ENCODE measurements at regions not wholly inside any gene's neighbourhood (a gene's known extent, or its start where the extent isn't known, plus 50 kb on each side); places are given as distances from the start of the nearest gene placed in this dataset.

- Histone ChIP-seq H4K20me1 (replicated peaks; ENCODE audit: control insufficient read depth, insufficient read depth, low read length) (no peaks in the 10 kb centered on the region), H3K27ac (ENCODE audit: extremely low read depth, low read depth, low read length) (no peak overlapping the region), H3K4me3 (no peak overlapping the region), H3K79me2 (ENCODE audit: control insufficient read depth, insufficient read depth, low read length) (no peaks in the 10 kb centered on the region), H3K9me1 (ENCODE audit: control insufficient read depth, insufficient read depth, low read length) (no peaks in the 10 kb centered on the region), H3K4me2 (ENCODE audit: insufficient read depth, low read length) (no peak overlapping the region), H3K9ac (ENCODE audit: insufficient read depth in 1 of 2, low read depth in 2 of 2, low read length in 2 of 2) (no peak overlapping the region), H3K36me3 (ENCODE audit: control insufficient read depth, insufficient read depth, low read length) (no peaks in the 10 kb centered on the region), H3K4me1 (replicated peaks in 1 of 2; ENCODE audit: control insufficient read depth in 2 of 2, insufficient read depth in 2 of 2, low read length in 2 of 2) (no peaks in the 10 kb centered on the region), H3K27me3 (ENCODE audit: control insufficient read depth in 2 of 2, insufficient read depth in 2 of 2, low read length in 2 of 2) (no peaks in the 10 kb centered on the region; a peak in 1 of 5 replicates), H3K9me3 (replicated peaks; ENCODE audit: control insufficient read depth, insufficient read depth, low read depth, low read length) (no peaks in the 10 kb centered on the region), H2AFZ (ENCODE audit: low read depth, low read length) (no peak overlapping the region)
- intact Hi-C loops (cut with micrococcal nuclease) (no loop called here), in situ Hi-C loops (cut with MboI) (no loop called here)
- 6% methylated on average over 3 of the region's 3 CpGs for WGBS (ENCODE audit: insufficient coverage, low coverage, missing lambda C conversion rate)
- no peak for ATAC-seq
- no TSS peak for BruUV-seq (replicated peaks)
- ChIA-PET CTCF (ENCODE audit: low intra/inter-chr PET ratio) (no interaction called here), POLR2A (interaction anchor here (0.6 kb wide), 1 partner anchor 507 kb away, joined by 4 read pairs; no protein-coding TSS in a partner anchor)
- no peak for TF ChIP-seq ZFX (CRISPR knock-in tag; IDR thresholded peaks at IDR 0.05)
- TF ChIP-seq NCOA6 (IDR thresholded peaks at IDR 0.05) = no peak
- TF ChIP-seq ZNF398 (CRISPR knock-in tag; IDR thresholded peaks at IDR 0.05) = no peak
- no peak for TF ChIP-seq MEF2A (IDR thresholded peaks at IDR 0.05; ENCODE audit: control insufficient read depth, low read depth, low read length)
- no peak for TF ChIP-seq ATF6 (CRISPR knock-in tag; IDR thresholded peaks at IDR 0.05)
- TF ChIP-seq ZNF76 (CRISPR knock-in tag; IDR thresholded peaks at IDR 0.05; ENCODE audit: borderline replicate concordance) = no peak
- no peak for TF ChIP-seq ZNF589 (CRISPR knock-in tag; IDR thresholded peaks at IDR 0.05; ENCODE audit: low read depth)
- no peak for TF ChIP-seq HDAC1 (IDR thresholded peaks at IDR 0.05)
- no peak for TF ChIP-seq ETV1 (tag; conservative IDR thresholded peaks at IDR 0.05; ENCODE audit: low read depth)
- no peak for TF ChIP-seq PBX2 (CRISPR knock-in tag; IDR thresholded peaks at IDR 0.05; ENCODE audit: low read depth)
- TF ChIP-seq PBX2 (tag; conservative IDR thresholded peaks at IDR 0.05; ENCODE audit: low read depth) = no peak
- no peak for TF ChIP-seq ZNF586 (CRISPR knock-in tag; conservative IDR thresholded peaks at IDR 0.05)
- TF ChIP-seq PTBP1 (IDR thresholded peaks at IDR 0.05; ENCODE audit: low read depth, low read length) = no peak
- no peak for DNase-seq (ENCODE audit: extremely low read depth in 1 of 4, low spot score in 3 of 4)
- FAIRE-seq = no peak
Observed at GRCh38 chrX:18002791-18003190, 141.7 kb upstream of the RAI2 start.

All from K562 (cell line).